H9 (cell line): ENCODE measurements at regions not wholly inside any gene's neighbourhood (a gene's known extent, or its start where the extent isn't known, plus 50 kb on each side); places are given as distances from the start of the nearest gene placed in this dataset.

Experiments
- DNase-seq: peaks from one replicate; pipeline ENCODE4 v3.0.0-alpha.2; 2017
- H2AFZ ChIP-seq: one replicate; pipeline ENCODE4 v1.6.1; 2013; ENCODE audit warnings: mild to moderate bottlenecking, low read length, control low read depth, moderate library complexity
- H2AK5ac ChIP-seq: 2 replicates; pipeline ENCODE4 v1.6.1; 2013; ENCODE audit warnings: low read length, control low read depth, mixed read lengths; ENCODE audit not compliant: insufficient read length
- H2BK120ac ChIP-seq: one replicate; pipeline ENCODE4 v1.6.1; 2013; ENCODE audit warnings: low read depth, mild to moderate bottlenecking, low read length, control low read depth, inconsistent platforms; ENCODE audit not compliant: poor library complexity, severe bottlenecking
- H2BK12ac ChIP-seq: 2 replicates; pipeline ENCODE4 v1.6.1; 2013; ENCODE audit warnings: low read length, control low read depth, mixed read lengths, low read depth; ENCODE audit not compliant: insufficient read length
- H2BK15ac ChIP-seq: 2 replicates; pipeline ENCODE4 v1.6.1; 2013; ENCODE audit warnings: low read depth, low read length, control low read depth
- H2BK20ac ChIP-seq: one replicate; pipeline ENCODE4 v1.6.1; 2013; ENCODE audit warnings: low read depth, mild to moderate bottlenecking, low read length, control low read depth, inconsistent platforms; ENCODE audit not compliant: poor library complexity, severe bottlenecking
- H2BK5ac ChIP-seq: 2 replicates; pipeline ENCODE4 v1.6.1; 2013; ENCODE audit warnings: low read length, control low read depth, mixed read lengths; ENCODE audit not compliant: insufficient read length
- H3K14ac ChIP-seq: 2 replicates; pipeline ENCODE4 v1.6.1; 2013; ENCODE audit warnings: low read length, control low read depth; ENCODE audit not compliant: insufficient read depth
- H3K18ac ChIP-seq: 2 replicates; pipeline ENCODE4 v1.6.1; 2013; ENCODE audit warnings: low read depth, mild to moderate bottlenecking, mixed read lengths, low read length, control low read depth; ENCODE audit not compliant: insufficient read length
- H3K23ac ChIP-seq: 2 replicates; pipeline ENCODE4 v1.6.1; 2013; ENCODE audit warnings: low read length, control low read depth, mixed read lengths, low read depth; ENCODE audit not compliant: insufficient read length
- H3K23me2 ChIP-seq: 2 replicates; pipeline ENCODE4 v1.6.1; 2013; ENCODE audit warnings: low read depth, mild to moderate bottlenecking, mixed read lengths, low read length, control low read depth; ENCODE audit not compliant: insufficient read length, poor library complexity, severe bottlenecking
- H3K27ac ChIP-seq: 2 replicates; pipeline ENCODE4 v1.5.1; 2013; ENCODE audit warnings: low read length, control low read depth, mixed read lengths, low read depth; ENCODE audit not compliant: insufficient read length
- H3K27me3 ChIP-seq: 2 replicates; pipeline ENCODE4 v1.6.1; 2013; ENCODE audit warnings: low read length, control low read depth, inconsistent platforms; ENCODE audit not compliant: insufficient read depth
- H3K4ac ChIP-seq: 2 replicates; pipeline ENCODE4 v1.6.1; 2013; ENCODE audit warnings: low read depth, mild to moderate bottlenecking, control low read depth, inconsistent platforms, low read length, moderate library complexity
- H3K4me1 ChIP-seq: 2 replicates; pipeline ENCODE4 v1.6.1; 2013; ENCODE audit warnings: low read length, control low read depth, inconsistent platforms; ENCODE audit not compliant: insufficient read depth
- H3K4me2 ChIP-seq: 2 replicates; pipeline ENCODE4 v1.6.1; 2013; ENCODE audit warnings: low read length, control low read depth, mixed read lengths; ENCODE audit not compliant: insufficient read length, insufficient read depth
- H3K56ac ChIP-seq: 2 replicates; pipeline ENCODE4 v1.6.1; 2013; ENCODE audit warnings: low read depth, mild to moderate bottlenecking, mixed read lengths, low read length, control low read depth; ENCODE audit not compliant: insufficient read length
- H3K79me1 ChIP-seq: 2 replicates; pipeline ENCODE4 v1.6.1; 2013; ENCODE audit warnings: low read depth, mild to moderate bottlenecking, moderate library complexity, low read length, control low read depth, inconsistent platforms; ENCODE audit not compliant: insufficient read depth, poor library complexity, severe bottlenecking
- H3K79me2 ChIP-seq: 2 replicates; pipeline ENCODE4 v1.6.1; 2013; ENCODE audit warnings: low read length, control low read depth, inconsistent platforms; ENCODE audit not compliant: insufficient read depth
- H3K9ac ChIP-seq: 2 replicates; pipeline ENCODE4 v1.6.1; 2013; ENCODE audit warnings: low read length, control low read depth, mixed read lengths; ENCODE audit not compliant: insufficient read length; ENCODE audit errors: extremely low read depth
- H3K9me3 ChIP-seq: one replicate; pipeline ENCODE4 v1.6.1; 2013; ENCODE audit warnings: low read depth, low read length, inconsistent platforms; ENCODE audit not compliant: control insufficient read depth
- H3T11ph ChIP-seq: one replicate; pipeline ENCODE4 v1.6.1; 2013; ENCODE audit warnings: mild to moderate bottlenecking, low read length, control low read depth, inconsistent platforms
- H4K20me1 ChIP-seq: one replicate; pipeline ENCODE4 v1.6.1; 2013; ENCODE audit not compliant: control insufficient read depth, insufficient read length, insufficient read depth
- H4K5ac ChIP-seq: 2 replicates; pipeline ENCODE4 v1.6.1; 2013; ENCODE audit warnings: low read depth, mild to moderate bottlenecking, mixed read lengths, low read length, control low read depth; ENCODE audit not compliant: insufficient read length
- H4K8ac ChIP-seq: replicated peaks from 2 replicates; pipeline ENCODE4 v1.6.1; 2013; ENCODE audit warnings: low read length, control low read depth, mixed read lengths, low read depth; ENCODE audit not compliant: insufficient read length
- H4K91ac ChIP-seq: 2 replicates; pipeline ENCODE4 v1.6.1; 2013; ENCODE audit warnings: low read depth, mild to moderate bottlenecking, moderate library complexity, mixed read lengths, low read length, control low read depth; ENCODE audit not compliant: insufficient read length
- H3K27ac Mint-ChIP-seq, 3 experiments: 2 replicates in 2 of 3; 3 replicates in 1 of 3; pipeline ENCODE4 v1.8.0; 2020 to 2021; ENCODE audit warnings: mixed read lengths in 3 of 3, mild to moderate bottlenecking in 1 of 3, moderate library complexity in 1 of 3
- H3K27me3 Mint-ChIP-seq: 2 replicates; pipeline ENCODE4 v1.8.0; 2021; ENCODE audit warnings: low read depth, mild to moderate bottlenecking, moderate library complexity, mixed read lengths
- H3K36me3 Mint-ChIP-seq, 3 experiments: 2 replicates in 2 of 3; 3 replicates in 1 of 3; pipeline ENCODE4 v1.8.0; 2020 to 2021; ENCODE audit warnings: low read depth in 3 of 3, mixed read lengths in 3 of 3; ENCODE audit not compliant: insufficient read depth in 1 of 3
- H3K4me1 Mint-ChIP-seq, 2 experiments: 2 replicates each; pipeline ENCODE4 v1.8.0; 2020; ENCODE audit warnings: mixed read lengths in 2 of 2
- H3K4me3 Mint-ChIP-seq, 2 experiments: 2 replicates in 1 of 2; 3 replicates in 1 of 2; pipeline ENCODE4 v1.8.0; 2020 to 2021; ENCODE audit warnings: mild to moderate bottlenecking in 2 of 2, mixed read lengths in 2 of 2, moderate library complexity in 1 of 2
- H3K9me3 Mint-ChIP-seq, 2 experiments: 2 replicates in 1 of 2; 3 replicates in 1 of 2; pipeline ENCODE4 v1.8.0; 2020; ENCODE audit warnings: mild to moderate bottlenecking in 2 of 2, mixed read lengths in 2 of 2, moderate library complexity in 1 of 2
- CTCF ChIP-seq: fragments of 200-600 bp; sonication (generic); conservative IDR thresholded peaks from 3 replicates; pipeline ENCODE4 v1.8.0; 2021; ENCODE audit warnings: antibody characterized with exemption, mild to moderate bottlenecking
- WGBS: extraction: QIAGEN DNeasy Blood & Tissue Kit; methylation state at CpG from one replicate; pipeline ENCODE4 v1.1.7; 2013; ENCODE audit warnings: missing lambda C conversion rate, low lambda C conversion rate, mixed read lengths; ENCODE audit not compliant: insufficient read length; ENCODE audit errors: extremely low coverage; 5-methylcytosine and 5-hydroxymethylcytosine counted together

- WGBS: no CpG with 5 or more reads among the region's 2 CpGs
- no peak overlapping the region for H4K91ac ChIP-seq
- no peak overlapping the region for H3K4me2 ChIP-seq
- no peak overlapping the region for H2AK5ac ChIP-seq
- no peaks in the 10 kb centered on the region for H4K20me1 ChIP-seq
- H2BK20ac ChIP-seq: no peak overlapping the region
- H3K4me3 Mint-ChIP-seq: no peak overlapping the region
- H3K9me3 Mint-ChIP-seq: no peaks in the 10 kb centered on the region; a peak in 1 of 5 replicates
- no peaks in the 10 kb centered on the region for H3K23me2 ChIP-seq
- no peak overlapping the region for H2BK12ac ChIP-seq
- no peak overlapping the region for H2BK5ac ChIP-seq
- H3K79me1 ChIP-seq: no peaks in the 10 kb centered on the region
- H3K9me3 ChIP-seq: no peaks in the 10 kb centered on the region
- no peak overlapping the region for H3K14ac ChIP-seq
- DNase-seq: no peak
- H3K27ac ChIP-seq: no peak overlapping the region
- H2AFZ ChIP-seq: no peak overlapping the region
- no peak overlapping the region for H3K56ac ChIP-seq
- H4K8ac ChIP-seq: no peak overlapping the region
- H3K4me1 Mint-ChIP-seq: peaks cover 5 to 11% of the 10 kb centered on the region in 2 experiments
- H3K27me3 Mint-ChIP-seq: peaks cover 15% of the 10 kb centered on the region
- no peak overlapping the region for H3K9ac ChIP-seq
- no peak overlapping the region for H3K18ac ChIP-seq
- no peak overlapping the region for H3K23ac ChIP-seq
- H4K5ac ChIP-seq: no peak overlapping the region
- H2BK15ac ChIP-seq: no peak overlapping the region
- TF ChIP-seq CTCF: no peak
- H2BK120ac ChIP-seq: no peak overlapping the region
- no peaks in the 10 kb centered on the region for H3K4me1 ChIP-seq
- H3T11ph ChIP-seq: no peak overlapping the region
- no peaks in the 10 kb centered on the region for H3K79me2 ChIP-seq
- H3K27ac Mint-ChIP-seq: no peak overlapping the region
- H3K27me3 ChIP-seq: no peaks in the 10 kb centered on the region
- no peak overlapping the region for H3K4ac ChIP-seq
- H3K36me3 Mint-ChIP-seq: no peaks in the 10 kb centered on the region
Measured at GRCh38 chr7:91330191-91330808, 66.1 kb downstream of the FZD1 start.
